Activated T-cell treated with anti-CD3 and anti-CD28 coated beads, Interleukin-2, amount 50 U/mL, for 24 hours (primary cell): ENCODE measurements at regions not wholly inside any gene's neighbourhood (a gene's known extent, or its start where the extent isn't known, plus 50 kb on each side); places are given as distances from the start of the nearest gene placed in this dataset.
"Not testable (repeated sequence)": the region's sequence is repeated elsewhere in the genome, so short reads cannot be mapped to it uniquely, and the experiment has no call there.

Source experiments
- DNase-seq: peaks from one replicate; pipeline ENCODE4 v3.0.0-alpha.2; 2020
- H3K27ac Mint-ChIP-seq: 2 replicates; pipeline ENCODE4 v1.8.0; 2020; ENCODE audit warnings: mild to moderate bottlenecking, mixed read lengths
- H3K27me3 Mint-ChIP-seq: 2 replicates; pipeline ENCODE4 v1.8.0; 2020; ENCODE audit warnings: mixed read lengths
- H3K36me3 Mint-ChIP-seq: 2 replicates; pipeline ENCODE4 v1.8.0; 2020; ENCODE audit warnings: low read depth, mixed read lengths
- H3K4me1 Mint-ChIP-seq: 2 replicates; pipeline ENCODE4 v1.8.0; 2020; ENCODE audit warnings: low read depth, mixed read lengths
- H3K4me3 Mint-ChIP-seq: 2 replicates; pipeline ENCODE4 v1.8.0; 2020; ENCODE audit warnings: mild to moderate bottlenecking, moderate library complexity, mixed read lengths
- H3K9me3 Mint-ChIP-seq: 2 replicates; pipeline ENCODE4 v1.8.0; 2020; ENCODE audit warnings: mixed read lengths

DNA sequence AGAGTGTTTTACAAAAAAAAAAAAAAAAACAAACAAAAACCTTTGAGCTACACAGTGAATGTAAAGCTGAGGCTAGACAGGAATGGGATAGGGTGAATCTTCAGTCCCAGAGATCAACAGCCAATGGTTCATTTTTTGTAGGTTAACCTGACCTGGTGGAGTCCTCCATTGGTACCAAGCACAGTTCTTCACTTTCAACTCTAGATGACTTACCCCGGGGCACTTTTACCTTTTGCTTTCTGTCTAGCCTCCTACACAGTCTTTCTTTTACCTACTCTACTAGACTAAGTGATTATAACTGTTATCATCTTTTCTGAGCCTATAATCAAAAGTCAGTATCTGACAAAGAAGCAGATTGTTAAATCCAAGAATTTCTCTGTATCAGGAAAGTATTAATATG lies 50.9 kb downstream of the ANXA2R start:
- peaks cover 71% of the 10 kb centered on the region for H3K4me1 Mint-ChIP-seq
- H3K27me3 Mint-ChIP-seq: no peaks in the 10 kb centered on the region
- H3K4me3 Mint-ChIP-seq: peak overlapping the region; percentile 98
- H3K36me3 Mint-ChIP-seq: peaks cover 68% of the 10 kb centered on the region
- H3K9me3 Mint-ChIP-seq: peaks cover 4% of the 10 kb centered on the region
- peak overlapping the region; percentile 79 for H3K27ac Mint-ChIP-seq
- DNase-seq: no peak

DNA sequence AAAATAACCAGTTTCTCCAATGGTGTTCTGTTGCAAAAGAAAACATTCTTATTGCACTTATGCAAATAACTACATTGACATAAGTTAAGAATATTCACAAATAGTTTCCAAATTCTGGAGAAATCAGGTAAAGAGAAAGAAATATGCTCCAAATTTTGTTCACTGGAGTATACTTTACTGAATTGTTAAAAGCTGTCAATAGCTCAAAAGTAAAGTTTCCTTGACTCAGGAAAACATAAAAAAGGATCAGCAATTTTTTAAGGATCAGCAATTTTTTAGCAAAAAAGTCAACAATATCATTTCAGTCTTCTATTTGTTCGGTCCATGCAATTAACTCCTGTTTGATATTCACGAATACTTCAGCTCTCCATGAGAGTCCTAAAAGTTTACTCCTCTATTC lies 51.6 kb downstream of the ANXA2R start:
- Mint-ChIP-seq H3K4me1 (peaks cover 67% of the 10 kb centered on the region), H3K27me3 (no peaks in the 10 kb centered on the region), H3K4me3 (peak overlapping the region; percentile 98), H3K36me3 (peaks cover 64% of the 10 kb centered on the region), H3K9me3 (peaks cover 4% of the 10 kb centered on the region), H3K27ac (peak overlapping the region; percentile 79)
- DNase-seq: no peak

DNA sequence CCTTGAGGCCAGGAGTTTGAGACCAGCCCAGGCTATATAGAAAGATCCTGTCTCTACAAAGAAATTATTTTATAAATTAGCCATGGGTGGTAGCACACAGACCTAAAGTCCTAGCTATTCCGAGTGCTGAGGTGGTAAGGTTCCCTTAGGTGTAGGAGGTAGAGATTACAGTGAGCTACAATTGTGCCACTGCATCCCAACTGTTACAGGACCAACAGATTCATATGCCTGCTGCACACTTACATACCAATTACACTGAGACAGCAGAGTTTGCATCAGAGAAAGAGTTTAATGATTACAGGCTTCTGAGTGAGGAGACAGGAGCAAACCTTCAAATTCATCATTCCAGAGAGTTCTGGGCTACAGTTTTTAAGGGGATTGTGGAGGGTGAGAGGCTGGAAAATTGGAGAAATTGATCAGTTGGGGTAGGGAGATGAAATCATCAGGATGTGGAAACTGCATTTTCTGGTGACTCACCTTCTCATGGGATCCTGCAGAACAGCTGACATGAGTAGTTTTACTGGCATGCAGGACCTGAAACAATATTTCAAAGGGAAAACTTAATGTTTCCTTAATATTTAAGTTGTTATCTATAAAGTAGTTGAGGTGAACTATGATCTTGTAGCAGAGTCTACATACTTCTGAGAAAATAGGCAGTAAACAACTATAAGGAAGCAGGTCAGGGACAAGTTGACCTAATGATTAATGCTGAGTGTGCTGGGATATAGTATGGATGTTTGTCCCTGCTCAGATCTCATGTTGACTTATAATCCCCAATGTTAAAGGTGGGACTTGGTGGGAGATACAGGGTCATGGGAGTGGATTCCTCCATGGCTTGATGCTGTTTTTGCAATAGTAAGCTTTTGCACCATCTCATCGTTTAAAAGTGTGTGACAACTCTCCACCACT lies 54.7 kb downstream of the ANXA2R start:
- no peak for DNase-seq
- peaks cover 4% of the 10 kb centered on the region for H3K9me3 Mint-ChIP-seq
- H3K27ac Mint-ChIP-seq: peak overlapping the region; percentile 28
- H3K4me1 Mint-ChIP-seq: peaks cover 58% of the 10 kb centered on the region
- H3K4me3 Mint-ChIP-seq: no peak overlapping the region
- peaks cover 49% of the 10 kb centered on the region for H3K36me3 Mint-ChIP-seq
- H3K27me3 Mint-ChIP-seq: no peaks in the 10 kb centered on the region

DNA sequence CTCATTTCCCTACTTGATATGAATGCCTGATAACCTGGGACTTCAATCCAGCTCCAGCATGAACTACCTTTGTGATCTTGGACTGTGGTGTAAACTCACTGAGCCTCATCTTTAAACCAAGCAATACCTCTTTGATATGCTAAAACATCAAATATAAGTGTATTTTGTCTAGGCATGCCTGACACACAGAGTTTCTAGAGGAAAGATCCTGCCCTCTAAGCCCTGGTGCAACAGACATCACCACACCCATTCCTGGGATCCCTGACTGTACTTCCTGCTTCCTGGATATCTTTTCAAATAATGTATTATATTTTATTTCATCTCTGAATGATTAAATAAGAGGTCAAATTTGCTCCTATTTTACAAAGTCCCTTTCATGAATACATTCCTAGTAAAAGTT lies 55.8 kb downstream of the ANXA2R start:
- Mint-ChIP-seq H3K27ac (no peak overlapping the region), H3K27me3 (no peaks in the 10 kb centered on the region), H3K4me1 (peaks cover 48% of the 10 kb centered on the region), H3K36me3 (peaks cover 50% of the 10 kb centered on the region), H3K4me3 (no peak overlapping the region), H3K9me3 (peaks cover 4% of the 10 kb centered on the region)
- no peak for DNase-seq

DNA sequence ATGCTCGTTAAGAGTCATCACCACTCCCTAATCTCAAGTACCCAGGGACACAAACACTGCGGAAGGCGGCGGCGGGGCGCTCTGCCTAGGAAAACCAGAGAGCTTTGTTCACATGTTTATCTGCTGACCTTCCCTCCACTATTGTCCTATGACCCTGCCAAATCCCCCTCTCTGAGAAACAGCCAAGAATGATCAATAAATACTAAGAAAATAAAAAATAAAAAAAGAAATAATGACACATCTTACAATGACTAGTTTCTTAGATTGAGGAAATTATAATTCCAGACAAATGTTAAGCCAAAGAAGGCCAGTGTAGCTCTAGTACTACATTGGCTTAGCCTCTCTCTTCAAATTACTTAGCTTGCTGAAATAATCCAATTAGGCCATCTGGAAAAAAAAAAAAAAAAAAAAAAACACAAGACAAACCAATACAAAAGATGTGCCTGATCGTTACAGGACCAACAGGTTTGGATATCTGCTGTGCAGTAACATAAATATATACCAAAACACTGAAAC lies 58.0 kb downstream of the ANXA2R start:
- DNase-seq: no peak
- Mint-ChIP-seq H3K27me3 (no peaks in the 10 kb centered on the region), H3K4me1 (peaks cover 28% of the 10 kb centered on the region), H3K27ac (no peak overlapping the region), H3K4me3 (no peak overlapping the region), H3K36me3 (peaks cover 36% of the 10 kb centered on the region), H3K9me3 (no peaks in the 10 kb centered on the region)

DNA sequence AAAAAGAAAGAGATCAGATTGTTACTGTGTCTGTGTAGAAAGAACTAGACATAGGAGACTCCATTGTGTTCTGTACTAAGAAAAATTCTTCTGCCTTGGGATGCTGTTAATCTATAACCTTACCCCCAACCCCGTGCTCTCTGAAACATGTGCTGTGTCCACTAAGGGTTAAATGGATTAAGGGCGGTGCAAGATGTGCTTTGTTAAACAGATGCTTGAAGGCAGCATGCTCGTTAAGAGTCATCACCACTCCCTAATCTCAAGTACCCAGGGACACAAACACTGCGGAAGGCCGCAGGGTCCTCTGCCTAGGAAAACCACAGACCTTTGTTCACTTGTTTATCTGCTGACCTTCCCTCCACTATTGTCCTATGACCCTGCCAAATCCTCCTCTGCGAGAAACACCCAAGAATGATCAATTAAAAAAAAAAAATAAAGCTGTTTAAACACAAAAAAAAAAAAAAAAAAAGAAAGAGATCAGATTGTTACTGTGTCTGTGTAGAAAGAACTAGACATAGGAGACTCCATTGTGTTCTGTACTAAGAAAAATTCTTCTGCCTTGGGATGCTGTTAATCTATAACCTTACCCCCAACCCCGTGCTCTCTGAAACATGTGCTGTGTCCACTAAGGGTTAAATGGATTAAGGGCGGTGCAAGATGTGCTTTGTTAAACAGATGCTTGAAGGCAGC lies 58.6 kb downstream of the ANXA2R start:
- H3K36me3 Mint-ChIP-seq: peaks cover 35% of the 10 kb centered on the region
- H3K27ac Mint-ChIP-seq, H3K9me3 Mint-ChIP-seq, H3K4me3 Mint-ChIP-seq, H3K27me3 Mint-ChIP-seq, DNase-seq: not testable (repeated sequence)
- H3K4me1 Mint-ChIP-seq: peaks cover 22% of the 10 kb centered on the region

DNA sequence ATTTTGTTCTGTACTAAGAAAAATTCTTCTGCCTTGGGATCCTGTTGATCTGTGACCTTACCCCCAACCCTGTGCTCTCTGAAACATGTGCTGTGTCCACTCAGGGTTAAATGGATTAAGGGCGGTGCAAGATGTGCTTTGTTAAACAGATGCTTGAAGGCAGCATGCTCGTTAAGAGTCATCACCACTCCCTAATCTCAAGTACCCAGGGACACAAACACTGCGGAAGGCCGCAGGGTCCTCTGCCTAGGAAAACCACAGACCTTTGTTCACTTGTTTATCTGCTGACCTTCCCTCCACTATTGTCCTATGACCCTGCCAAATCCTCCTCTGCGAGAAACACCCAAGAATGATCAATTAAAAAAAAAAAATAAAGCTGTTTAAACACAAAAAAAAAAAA lies 59.1 kb downstream of the ANXA2R start:
- DNase-seq, H3K9me3 Mint-ChIP-seq, H3K27me3 Mint-ChIP-seq, H3K27ac Mint-ChIP-seq, H3K4me3 Mint-ChIP-seq: not testable (repeated sequence)
- H3K36me3 Mint-ChIP-seq: peaks cover 30% of the 10 kb centered on the region
- H3K4me1 Mint-ChIP-seq: peaks cover 17% of the 10 kb centered on the region

DNA sequence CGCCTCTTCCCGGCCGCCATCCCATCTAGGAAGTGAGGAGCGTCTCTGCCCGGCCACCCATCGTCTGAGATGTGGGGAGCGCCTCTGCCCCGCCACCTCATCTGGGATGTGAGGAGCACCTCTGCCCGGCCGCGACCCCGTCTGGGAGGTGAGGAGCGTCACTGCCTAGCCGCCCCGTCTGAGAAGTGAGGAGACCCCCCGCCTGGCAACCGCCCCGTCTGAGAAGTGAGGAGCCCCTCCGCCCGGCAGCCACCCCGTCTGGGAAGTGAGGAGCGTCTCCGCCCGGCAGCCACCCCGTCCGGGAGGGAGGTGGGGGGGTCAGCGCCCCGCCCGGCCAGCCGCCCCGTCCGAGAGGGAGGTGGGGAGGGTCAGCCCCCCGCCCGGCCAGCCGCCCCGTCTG lies 59.7 kb downstream of the ANXA2R start:
- H3K36me3 Mint-ChIP-seq: peaks cover 26% of the 10 kb centered on the region
- not testable (repeated sequence) for H3K27ac Mint-ChIP-seq, H3K27me3 Mint-ChIP-seq, H3K9me3 Mint-ChIP-seq, DNase-seq, H3K4me3 Mint-ChIP-seq
- H3K4me1 Mint-ChIP-seq: peaks cover 10% of the 10 kb centered on the region

DNA sequence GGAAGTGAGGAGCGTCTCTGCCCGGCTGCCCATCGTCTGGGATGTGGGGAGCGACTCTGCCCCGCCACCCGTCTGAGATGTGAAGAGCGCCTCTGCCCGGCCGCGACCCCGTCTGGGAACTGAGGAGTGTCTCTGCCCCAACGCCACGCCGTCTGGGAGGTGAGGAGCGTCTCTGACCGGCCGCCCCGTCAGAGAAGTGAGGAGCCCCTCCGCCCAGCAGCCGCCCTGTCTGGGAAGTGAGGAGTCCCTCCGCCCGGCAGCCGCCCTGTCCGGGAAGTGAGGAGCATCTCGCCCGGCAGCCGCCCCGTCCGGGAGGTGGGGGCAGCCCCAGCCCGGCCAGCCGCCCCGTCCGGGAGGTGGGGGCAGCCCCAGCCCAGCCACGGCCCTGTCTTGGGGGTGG lies 60.9 kb downstream of the ANXA2R start:
- DNase-seq, H3K9me3 Mint-ChIP-seq, H3K27ac Mint-ChIP-seq, H3K4me1 Mint-ChIP-seq, H3K4me3 Mint-ChIP-seq, H3K27me3 Mint-ChIP-seq: not testable (repeated sequence)
- peaks cover 22% of the 10 kb centered on the region for H3K36me3 Mint-ChIP-seq

DNA sequence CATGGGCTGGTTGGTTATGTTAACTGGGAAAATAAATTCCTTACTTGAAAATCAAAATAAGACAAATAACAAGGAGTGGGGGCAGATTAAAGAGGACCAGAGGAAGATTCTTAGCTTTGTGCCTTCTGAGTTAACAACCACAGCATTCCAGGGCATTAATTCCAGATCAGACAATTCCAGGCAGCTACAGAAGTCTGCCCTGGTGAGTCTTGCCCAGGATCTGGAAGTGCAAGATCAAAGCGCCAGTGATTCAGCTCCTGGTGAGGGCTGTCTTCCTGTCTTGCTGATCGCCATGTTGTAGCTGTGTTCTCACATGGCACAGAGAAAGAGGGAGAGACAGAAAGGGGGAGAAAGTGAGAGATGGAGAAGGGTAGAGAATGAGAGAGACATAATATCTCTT lies 65.6 kb downstream of the ANXA2R start:
- no peak overlapping the region for H3K4me3 Mint-ChIP-seq
- H3K36me3 Mint-ChIP-seq: peaks cover 23% of the 10 kb centered on the region
- no peaks in the 10 kb centered on the region for H3K9me3 Mint-ChIP-seq
- no peak overlapping the region for H3K27ac Mint-ChIP-seq
- no peaks in the 10 kb centered on the region for H3K4me1 Mint-ChIP-seq
- DNase-seq: no peak
- no peaks in the 10 kb centered on the region for H3K27me3 Mint-ChIP-seq

DNA sequence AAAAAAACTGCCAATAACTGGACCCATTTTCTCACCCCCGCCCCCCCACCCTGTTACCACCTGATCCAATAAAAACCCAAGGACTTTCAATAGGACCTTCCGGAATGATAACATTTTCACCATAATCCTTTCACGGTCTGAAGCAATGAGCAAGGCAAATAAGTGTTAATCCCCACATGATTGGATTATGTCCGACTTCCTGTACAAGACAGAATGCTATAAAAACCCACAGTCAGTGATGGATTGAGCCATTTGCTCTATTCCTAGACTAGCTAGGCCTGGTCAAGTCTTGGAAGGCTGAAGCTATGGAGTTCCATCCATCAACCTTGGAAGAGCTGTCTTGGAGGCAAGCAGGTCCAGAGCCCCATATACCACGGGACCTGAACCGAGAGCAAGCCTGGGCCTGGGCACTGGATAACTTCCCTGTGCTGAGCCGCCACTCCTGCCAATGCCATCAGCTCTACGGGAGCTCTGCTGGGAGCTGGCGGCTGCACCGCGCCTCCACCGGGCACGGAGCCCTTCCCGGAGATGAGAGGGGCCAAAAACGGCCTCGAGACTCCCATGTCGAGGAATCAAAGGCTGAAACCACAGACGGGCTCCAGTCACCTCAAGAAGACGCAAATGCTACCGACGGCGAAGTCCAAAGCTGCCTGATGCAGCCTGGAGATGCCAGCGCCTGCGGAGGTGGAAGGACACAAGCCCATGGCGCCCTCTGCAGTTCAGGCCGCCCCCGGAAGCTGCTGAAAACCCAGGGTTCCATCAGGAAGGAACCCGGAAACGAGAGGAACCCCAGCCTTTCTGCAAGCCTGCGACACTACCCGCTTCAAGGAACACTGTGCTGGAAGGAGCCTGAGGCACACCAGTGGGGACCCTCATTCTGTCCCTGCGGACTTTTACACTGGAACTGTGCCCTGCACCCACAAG lies 69.2 kb downstream of the ANXA2R start:
- peaks cover 14% of the 10 kb centered on the region for H3K36me3 Mint-ChIP-seq
- no peak for DNase-seq
- H3K27me3 Mint-ChIP-seq: no peaks in the 10 kb centered on the region
- H3K4me3 Mint-ChIP-seq: no peak overlapping the region
- peaks cover 6% of the 10 kb centered on the region for H3K4me1 Mint-ChIP-seq
- H3K27ac Mint-ChIP-seq: no peak overlapping the region
- no peaks in the 10 kb centered on the region for H3K9me3 Mint-ChIP-seq

DNA sequence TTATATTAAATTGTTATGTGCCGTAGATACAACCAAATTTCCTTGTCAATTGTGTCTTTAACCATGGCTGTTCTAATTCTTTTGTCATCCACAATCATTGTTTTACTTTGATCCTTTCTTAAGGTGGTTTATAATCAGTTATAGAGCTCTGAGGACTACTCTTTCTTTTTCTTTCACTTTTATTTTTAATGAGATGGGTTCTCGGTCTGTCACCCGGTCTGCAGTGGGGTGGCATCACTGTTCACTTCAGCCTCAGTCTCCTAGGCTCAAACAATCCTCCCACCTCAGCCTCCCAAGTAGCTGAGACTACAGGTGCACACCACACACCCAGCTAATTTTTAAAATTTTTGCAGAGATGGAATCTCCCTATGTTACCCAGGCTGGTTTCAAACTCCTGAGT lies 74.2 kb downstream of the ANXA2R start:
- no peaks in the 10 kb centered on the region for H3K9me3 Mint-ChIP-seq
- H3K27ac Mint-ChIP-seq: no peak overlapping the region
- H3K27me3 Mint-ChIP-seq: no peaks in the 10 kb centered on the region
- no peak for DNase-seq
- H3K4me3 Mint-ChIP-seq: peak overlapping the region; percentile 13
- no peaks in the 10 kb centered on the region for H3K36me3 Mint-ChIP-seq
- H3K4me1 Mint-ChIP-seq: peaks cover 6% of the 10 kb centered on the region

DNA sequence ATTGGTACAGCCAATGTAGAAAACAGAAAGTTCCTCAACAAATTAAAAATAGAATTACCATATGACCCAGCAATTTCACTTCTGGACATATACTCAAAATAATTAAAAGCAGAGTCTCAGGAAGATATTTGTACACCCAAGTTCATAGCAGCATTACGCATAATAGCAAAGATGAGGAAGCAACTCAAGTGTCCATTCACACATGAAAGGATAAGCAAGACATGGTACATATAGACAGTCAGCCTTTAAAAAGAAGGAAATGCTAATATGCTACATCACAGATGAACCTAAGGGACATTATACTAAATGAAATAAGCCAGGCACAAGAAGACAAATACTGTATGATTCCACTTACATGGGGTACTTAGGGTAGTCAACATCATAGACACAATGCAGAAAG lies 76.7 kb downstream of the ANXA2R start:
- Mint-ChIP-seq H3K27me3 (no peaks in the 10 kb centered on the region), H3K27ac (no peak overlapping the region), H3K9me3 (no peaks in the 10 kb centered on the region), H3K4me3 (no peak overlapping the region), H3K36me3 (no peaks in the 10 kb centered on the region), H3K4me1 (peaks cover 9% of the 10 kb centered on the region)
- DNase-seq: no peak

DNA sequence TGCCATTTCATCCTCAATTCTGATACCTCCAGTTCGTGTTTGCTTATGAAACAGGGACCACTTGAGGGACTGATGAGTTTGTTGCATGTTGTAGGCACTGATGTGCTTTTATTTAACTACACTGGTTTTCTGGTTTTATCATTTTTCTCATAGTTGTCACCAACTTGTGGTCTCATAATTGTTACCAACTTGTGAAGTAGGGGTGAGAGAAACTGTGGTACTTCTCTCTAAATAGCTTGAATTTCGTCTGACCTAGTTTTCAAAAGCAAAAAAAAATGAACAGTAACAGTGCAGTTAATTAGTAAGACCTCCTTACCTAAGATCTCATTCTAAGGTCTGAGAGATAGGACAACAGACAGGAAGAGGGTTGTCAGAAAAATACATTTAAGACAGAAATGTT lies 78.0 kb downstream of the ANXA2R start:
- H3K27ac Mint-ChIP-seq: no peak overlapping the region
- H3K4me1 Mint-ChIP-seq: peaks cover 9% of the 10 kb centered on the region

More for the DNA sequence above, 78.0 kb downstream of the ANXA2R start:
- no peaks in the 10 kb centered on the region for H3K9me3 Mint-ChIP-seq
- no peak for DNase-seq
- no peaks in the 10 kb centered on the region for H3K27me3 Mint-ChIP-seq
- H3K4me3 Mint-ChIP-seq: no peak overlapping the region
- no peaks in the 10 kb centered on the region for H3K36me3 Mint-ChIP-seq
